Kidney epithelial cell (primary cell): ENCODE measurements at regions not wholly inside any gene's neighbourhood (a gene's known extent, or its start where the extent isn't known, plus 50 kb on each side); places are given as distances from the start of the nearest gene placed in this dataset.

Experiments
- DNase-seq: peaks from one replicate; pipeline ENCODE4 v3.0.0-alpha.2; 2010; ENCODE audit warnings: low read depth
- H3K27me3 ChIP-seq: 2 replicates; pipeline ENCODE4 v1.6.0; 2011; ENCODE audit warnings: low read length; ENCODE audit not compliant: control insufficient read depth, insufficient read depth
- H3K36me3 ChIP-seq: 2 replicates; pipeline ENCODE4 v1.5.1; 2011; ENCODE audit warnings: low read length; ENCODE audit not compliant: control insufficient read depth, insufficient read depth
- H3K4me3 ChIP-seq: 2 replicates; pipeline ENCODE4 v1.5.1; 2011; ENCODE audit warnings: low read depth, mild to moderate bottlenecking, control low read depth, low read length
- TF ChIP-seq, protein P1 (sequence below): IDR thresholded peaks from 2 replicates; pipeline ENCODE4 v1.5.1; 2011; ENCODE audit warnings: mild to moderate bottlenecking, moderate library complexity, low read length, control low read depth, inconsistent platforms; ENCODE audit not compliant: insufficient read depth, poor library complexity, severe bottlenecking

DNA sequence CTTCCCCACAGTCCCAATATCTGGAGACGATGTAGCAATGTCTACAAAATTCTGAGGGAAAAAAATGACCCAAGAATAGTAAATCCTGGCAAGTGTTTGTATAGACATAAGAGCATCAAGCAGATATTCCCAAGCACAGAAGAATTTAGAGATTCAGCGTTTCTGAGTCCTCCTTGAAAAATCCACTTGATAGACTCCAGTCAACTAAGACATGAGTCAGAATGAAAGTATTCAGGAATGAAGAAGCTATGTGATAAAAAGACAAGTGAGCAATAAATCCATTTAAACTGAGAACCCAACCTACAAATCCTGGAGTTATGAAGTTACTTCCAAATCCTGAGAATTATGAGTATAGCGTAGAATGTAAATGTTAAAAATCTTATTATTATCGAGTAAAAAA, 86.1 kb upstream of the NPY start:
- Histone ChIP-seq H3K27me3 (no peaks in the 10 kb centered on the region), H3K4me3 (no peak overlapping the region), H3K36me3 (no peaks in the 10 kb centered on the region)
- TF ChIP-seq, protein P1, sequence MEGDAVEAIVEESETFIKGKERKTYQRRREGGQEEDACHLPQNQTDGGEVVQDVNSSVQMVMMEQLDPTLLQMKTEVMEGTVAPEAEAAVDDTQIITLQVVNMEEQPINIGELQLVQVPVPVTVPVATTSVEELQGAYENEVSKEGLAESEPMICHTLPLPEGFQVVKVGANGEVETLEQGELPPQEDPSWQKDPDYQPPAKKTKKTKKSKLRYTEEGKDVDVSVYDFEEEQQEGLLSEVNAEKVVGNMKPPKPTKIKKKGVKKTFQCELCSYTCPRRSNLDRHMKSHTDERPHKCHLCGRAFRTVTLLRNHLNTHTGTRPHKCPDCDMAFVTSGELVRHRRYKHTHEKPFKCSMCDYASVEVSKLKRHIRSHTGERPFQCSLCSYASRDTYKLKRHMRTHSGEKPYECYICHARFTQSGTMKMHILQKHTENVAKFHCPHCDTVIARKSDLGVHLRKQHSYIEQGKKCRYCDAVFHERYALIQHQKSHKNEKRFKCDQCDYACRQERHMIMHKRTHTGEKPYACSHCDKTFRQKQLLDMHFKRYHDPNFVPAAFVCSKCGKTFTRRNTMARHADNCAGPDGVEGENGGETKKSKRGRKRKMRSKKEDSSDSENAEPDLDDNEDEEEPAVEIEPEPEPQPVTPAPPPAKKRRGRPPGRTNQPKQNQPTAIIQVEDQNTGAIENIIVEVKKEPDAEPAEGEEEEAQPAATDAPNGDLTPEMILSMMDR, result no peak
- peak; percentile 19 for DNase-seq

DNA sequence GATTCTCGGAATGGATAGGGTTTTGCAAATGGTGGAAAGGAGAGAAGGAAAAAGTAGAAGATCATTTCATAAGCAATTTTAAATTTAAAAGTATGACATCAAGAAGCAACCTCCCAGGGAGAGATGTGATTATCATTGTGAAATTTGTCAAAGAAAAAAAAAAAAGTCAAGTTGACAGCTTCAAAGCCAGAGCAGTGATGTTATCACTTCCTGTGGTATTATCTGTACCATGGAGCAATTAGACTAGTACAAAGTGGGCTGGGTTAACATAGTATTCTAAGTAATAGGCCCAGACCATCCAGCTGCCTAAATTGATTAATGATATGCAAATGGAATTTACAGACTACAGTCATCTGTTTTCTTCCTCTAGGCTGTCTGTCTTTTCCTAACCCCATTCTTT, 84.0 kb upstream of the NPY start:
- Histone ChIP-seq H3K27me3 (no peaks in the 10 kb centered on the region), H3K36me3 (no peaks in the 10 kb centered on the region), H3K4me3 (no peak overlapping the region)
- TF ChIP-seq, protein P1, result no peak
- no peak for DNase-seq

DNA sequence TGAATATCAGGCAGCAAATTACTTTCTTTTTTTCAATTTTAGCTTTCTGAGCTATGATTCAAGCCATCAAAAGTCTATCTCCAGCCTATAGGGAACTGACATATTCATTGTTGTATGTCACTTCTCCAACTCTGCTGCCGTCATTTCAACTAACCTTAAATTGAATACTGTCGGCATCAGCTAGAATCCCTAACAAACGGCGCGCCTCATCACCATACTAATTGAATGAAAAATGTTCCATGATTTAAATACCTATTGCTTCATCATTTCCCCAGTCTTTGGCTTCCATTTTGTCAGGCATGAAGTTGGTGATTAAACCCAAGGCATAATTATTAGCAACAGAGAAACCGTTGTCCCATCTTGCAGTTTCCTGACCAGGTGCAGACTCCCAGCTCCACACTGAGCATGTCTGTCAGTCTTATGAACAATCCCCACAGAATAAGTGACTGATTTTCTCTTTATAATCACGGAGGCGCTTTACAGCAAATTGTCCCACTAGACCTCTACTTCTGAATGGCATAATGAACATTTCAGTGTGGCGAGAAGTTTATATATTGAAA, 83.5 kb upstream of the NPY start:
- TF ChIP-seq, protein P1, result no peak
- no peaks in the 10 kb centered on the region for H3K27me3 ChIP-seq
- DNase-seq, result no peak
- H3K4me3 ChIP-seq, result no peak overlapping the region
- no peaks in the 10 kb centered on the region for H3K36me3 ChIP-seq

DNA sequence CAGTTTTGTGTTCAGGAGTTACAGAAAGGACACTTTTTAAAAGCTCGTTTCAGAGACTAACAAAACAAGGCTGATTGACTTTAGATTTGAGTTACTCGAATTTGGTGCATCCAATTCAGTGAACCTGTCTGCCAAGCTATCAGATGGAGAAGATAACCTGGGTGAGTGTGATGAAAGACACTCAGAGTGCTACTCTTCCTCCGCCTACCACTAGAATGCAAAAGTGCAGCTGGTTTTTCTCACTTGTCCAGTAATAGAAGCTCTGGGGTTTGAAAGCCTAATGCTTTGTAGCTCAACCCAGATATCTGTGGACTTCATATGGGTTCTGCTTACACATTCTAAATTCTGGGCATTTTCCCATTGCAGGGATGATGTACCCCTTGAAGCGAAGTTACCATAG, 82.8 kb upstream of the NPY start:
- no peaks in the 10 kb centered on the region for H3K36me3 ChIP-seq
- DNase-seq, result no peak
- TF ChIP-seq, protein P1, result no peak
- H3K27me3 ChIP-seq, result no peaks in the 10 kb centered on the region
- H3K4me3 ChIP-seq, result no peak overlapping the region

DNA sequence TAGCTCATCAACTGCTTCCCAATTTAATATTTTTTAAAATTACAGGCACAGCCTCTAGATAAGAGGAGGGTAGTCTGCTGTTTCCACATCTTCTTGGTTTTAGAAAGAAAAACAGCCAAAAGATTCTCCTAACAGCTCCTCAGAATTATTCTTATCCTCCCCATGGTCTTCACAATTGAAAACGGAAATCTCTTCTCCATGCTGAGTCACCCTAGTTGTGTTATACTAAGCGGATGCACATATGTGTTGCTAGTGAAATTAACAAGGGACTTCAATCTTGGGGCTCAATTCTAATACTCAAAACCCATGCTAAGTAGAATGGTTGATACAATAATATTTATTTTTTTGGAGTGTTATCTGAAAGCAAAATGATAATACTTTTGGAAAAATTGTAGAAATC, 71.9 kb upstream of the NPY start:
- no peak for DNase-seq
- no peaks in the 10 kb centered on the region for H3K27me3 ChIP-seq
- no peak overlapping the region for H3K4me3 ChIP-seq
- no peaks in the 10 kb centered on the region for H3K36me3 ChIP-seq
- TF ChIP-seq, protein P1, result no peak

DNA sequence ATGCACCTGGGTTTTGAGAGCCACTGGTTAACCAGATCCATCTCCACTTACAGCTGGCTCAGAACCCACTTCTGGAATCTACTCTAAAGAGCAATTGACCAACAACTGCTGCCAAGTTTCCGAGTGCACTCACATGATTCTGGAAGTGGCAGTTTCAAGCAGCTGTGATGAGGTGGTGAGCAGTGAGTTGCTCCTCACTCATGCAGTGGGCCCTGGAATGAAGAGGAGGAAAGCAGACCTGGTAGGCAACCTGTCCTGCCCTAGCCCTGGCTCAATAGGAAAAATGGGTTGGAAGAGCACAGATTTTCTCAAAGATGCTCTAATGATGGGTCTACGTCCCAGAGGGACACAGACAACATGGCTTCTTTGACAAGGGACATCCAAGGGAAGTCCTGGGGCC, 70.7 kb upstream of the NPY start:
- TF ChIP-seq, protein P1, result no peak

More for the DNA sequence above, 70.7 kb upstream of the NPY start:
- no peaks in the 10 kb centered on the region for H3K36me3 ChIP-seq
- H3K4me3 ChIP-seq, result no peak overlapping the region
- no peaks in the 10 kb centered on the region for H3K27me3 ChIP-seq
- DNase-seq, result no peak
